OCI-LY7 (cell line): ENCODE measurements at regions not wholly inside any gene's neighbourhood (a gene's known extent, or its start where the extent isn't known, plus 50 kb on each side); places are given as distances from the start of the nearest gene placed in this dataset.

Experiments used
- CTCF ChIP-seq: fragments of 200-600 bp; sonication (generic); conservative IDR thresholded peaks from 2 replicates; pipeline ENCODE4 v1.5.1; 2014; ENCODE audit warnings: mild to moderate bottlenecking, antibody characterized with exemption, low read length, moderate library complexity, mixed read lengths
- EZH2phosphoT487 ChIP-seq: fragments of 200-600 bp; sonication (generic); IDR thresholded peaks from 2 replicates; pipeline ENCODE4 v1.6.1; 2018; ENCODE audit warnings: low read depth, borderline replicate concordance, mild to moderate bottlenecking, mixed run types, antibody characterized with exemption, low read length, moderate library complexity, mixed read lengths

DNA sequence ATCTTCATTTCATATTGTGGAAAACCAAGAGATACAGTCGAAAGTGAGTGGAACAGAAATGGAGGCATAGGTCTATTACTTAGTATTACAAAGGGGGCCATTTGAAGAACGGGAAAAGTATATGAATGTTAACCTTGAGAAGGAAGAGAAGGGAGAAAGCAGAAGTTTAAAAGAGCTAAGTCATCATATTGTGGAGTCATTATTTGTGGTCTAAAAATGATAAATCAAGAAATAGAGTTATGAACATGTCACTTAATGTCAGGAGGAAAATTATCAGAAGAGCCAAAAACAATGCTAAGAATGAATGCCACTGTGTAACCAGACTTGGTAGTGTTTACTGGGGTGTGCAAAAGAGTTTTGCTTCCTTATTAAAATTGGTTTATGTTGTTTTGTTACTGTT, 589.5 kb upstream of the LCORL start:
- no peak for TF ChIP-seq CTCF
- TF ChIP-seq EZH2phosphoT487 = no peak
